Upper lobe of left lung (tissue), 6 donors: ENCODE measurements at regions not wholly inside any gene's neighbourhood (a gene's known extent, or its start where the extent isn't known, plus 50 kb on each side); places are given as distances from the start of the nearest gene placed in this dataset.

Experiments
- ATAC-seq, 2 donors: fragments of 200-7000 bp; cut with Tn5 transposase; one replicate each; pipeline ENCODE4 v1.9.1; 2022; ENCODE audit warnings: mild to moderate bottlenecking in 2 of 2, moderate library complexity in 2 of 2; ENCODE audit not compliant: low FRiP score in 2 of 2
- DNase-seq, 2 donors: peaks; one replicate each; pipeline ENCODE4 v3.0.0-alpha.2; 2019 to 2020
- H3K27ac ChIP-seq, 4 donors: fragments of 200-600 bp; sonication (generic); one replicate each; pipeline ENCODE4 v1.5.1; 2016 to 2019
- H3K27me3 ChIP-seq, 4 donors: fragments of 200-600 bp; sonication (generic); one replicate each; pipeline ENCODE4 v1.5.1; 2017 to 2019
- H3K36me3 ChIP-seq, 4 donors: fragments of 200-600 bp; sonication (generic); one replicate each; pipeline ENCODE4 v1.5.1; 2016 to 2019
- H3K4me1 ChIP-seq, 4 donors: fragments of 200-600 bp; sonication (generic); one replicate each; pipeline ENCODE4 v1.5.1; 2018 to 2019
- H3K4me3 ChIP-seq, 4 donors: fragments of 200-600 bp; sonication (generic); one replicate each; pipeline ENCODE4 v1.5.1; 2017 to 2019; ENCODE audit warnings: mild to moderate bottlenecking in 2 of 4, moderate library complexity in 1 of 4
- H3K9me3 ChIP-seq, 4 donors: fragments of 200-600 bp; sonication (generic); one replicate each; pipeline ENCODE4 v1.5.1; 2018 to 2019
- CTCF ChIP-seq, 6 experiments: fragments of 450-650 bp in 4 of 6; fragments of 200-600 bp in 2 of 6; sonication (generic) in 2 of 6; IDR thresholded peaks; one replicate each; pipeline ENCODE4 v1.5.1; 2016 to 2019; ENCODE audit warnings: antibody characterized with exemption in 6 of 6
- EP300 ChIP-seq, 4 donors: sonication (generic); formaldehyde crosslinking; IDR thresholded peaks; one replicate each; pipeline ENCODE4 v1.5.1; 2017; ENCODE audit warnings: antibody characterized with exemption in 4 of 4, control low read depth in 2 of 4
- POLR2A ChIP-seq, 4 donors: fragments of 450-650 bp; IDR thresholded peaks; one replicate each; pipeline ENCODE4 v1.5.1; 2016 to 2017; ENCODE audit warnings: antibody characterized with exemption in 4 of 4, mild to moderate bottlenecking in 2 of 4
- POLR2AphosphoS5 ChIP-seq, 2 donors: sonication (generic); formaldehyde crosslinking; IDR thresholded peaks; one replicate each; pipeline ENCODE4 v1.5.1; 2017; ENCODE audit warnings: antibody characterized with exemption in 2 of 2
- WGBS, 2 donors: methylation state at CpG; one replicate each; pipeline ENCODE4 v1.1.5; 2017 to 2018; 5-methylcytosine and 5-hydroxymethylcytosine counted together
- donor health status: DM: no; HTN: no; CAD: no; lungs with moderate emphysema.
- donor health status: DM: no; HTN: yes; CAD: no; lungs with severe emphysema.

- Histone ChIP-seq H3K4me1 (no peaks in the 10 kb centered on the region), H3K27ac (no peak overlapping the region), H3K36me3 (no peaks in the 10 kb centered on the region), H3K27me3 (no peaks in the 10 kb centered on the region), H3K4me3 (no peak overlapping the region), H3K9me3 (no peaks in the 10 kb centered on the region)
- ATAC-seq, result no peak
- no peak for DNase-seq
- TF ChIP-seq EP300 (IDR thresholded peaks at IDR 0.05) (no peak), CTCF (IDR thresholded peaks at IDR 0.05) (no peak), POLR2A (IDR thresholded peaks at IDR 0.05) (no peak), POLR2AphosphoS5 (IDR thresholded peaks at IDR 0.05) (no peak)
- 62 to 66% methylated on average over 7 of the region's 7 CpGs for WGBS, 2 donors
These were observed 220.0 kb upstream of the UBE2E2 start for GRCh38 chr3:22982981-22983587.

- H3K27me3 ChIP-seq, result no peaks in the 10 kb centered on the region
- H3K27ac ChIP-seq, result no peak overlapping the region
- DNase-seq (no peak), ATAC-seq (no peak)
- H3K9me3 ChIP-seq, result no peaks in the 10 kb centered on the region
- no peaks in the 10 kb centered on the region for H3K4me1 ChIP-seq
- no peaks in the 10 kb centered on the region for H3K36me3 ChIP-seq
- no peak overlapping the region for H3K4me3 ChIP-seq
- no peak for TF ChIP-seq POLR2AphosphoS5 (IDR thresholded peaks at IDR 0.05)
- TF ChIP-seq EP300 (IDR thresholded peaks at IDR 0.05), result no peak
- TF ChIP-seq CTCF (IDR thresholded peaks at IDR 0.05), result no peak
- TF ChIP-seq POLR2A (IDR thresholded peaks at IDR 0.05), result no peak
These were observed 216.2 kb upstream of the UBE2E2 start for GRCh38 chr3:22986958-22987357.

- H3K4me3 ChIP-seq, result no peak overlapping the region
- no peak overlapping the region for H3K27ac ChIP-seq
- no peaks in the 10 kb centered on the region for H3K4me1 ChIP-seq
- no peaks in the 10 kb centered on the region for H3K9me3 ChIP-seq
- no peaks in the 10 kb centered on the region for H3K27me3 ChIP-seq
- TF ChIP-seq POLR2AphosphoS5 (IDR thresholded peaks at IDR 0.05) (no peak), EP300 (IDR thresholded peaks at IDR 0.05) (no peak), POLR2A (IDR thresholded peaks at IDR 0.05) (no peak), CTCF (IDR thresholded peaks at IDR 0.05) (no peak)
- DNase-seq (peak in 1 of 2 donors; percentile 61), ATAC-seq (no peak)
- H3K36me3 ChIP-seq, result no peaks in the 10 kb centered on the region
These were observed 214.6 kb upstream of the UBE2E2 start for GRCh38 chr3:22988566-22988965.

- Histone ChIP-seq H3K4me1 (no peaks in the 10 kb centered on the region), H3K9me3 (no peaks in the 10 kb centered on the region), H3K36me3 (no peaks in the 10 kb centered on the region), H3K4me3 (no peak overlapping the region), H3K27ac (no peak overlapping the region), H3K27me3 (no peaks in the 10 kb centered on the region)
- TF ChIP-seq POLR2AphosphoS5 (IDR thresholded peaks at IDR 0.05) (no peak), EP300 (IDR thresholded peaks at IDR 0.05) (no peak), POLR2A (IDR thresholded peaks at IDR 0.05) (no peak), CTCF (IDR thresholded peaks at IDR 0.05) (no peak)
- DNase-seq, result peak in 1 of 2 donors; percentile 58
- WGBS, 2 donors, result 93 to 94% methylated on average over 17 of the region's 17 CpGs
- no peak for ATAC-seq
These were observed 213.4 kb upstream of the UBE2E2 start for GRCh38 chr3:22989716-22990115.
